CD4-positive, CD25-positive, alpha-beta regulatory T cell (primary cell): ENCODE measurements at regions not wholly inside any gene's neighbourhood (a gene's known extent, or its start where the extent isn't known, plus 50 kb on each side); places are given as distances from the start of the nearest gene placed in this dataset.

Experiments used
- ATAC-seq, 2 donors: fragments of 150-1000 bp; cut with Tn5 transposase; one replicate each; pipeline ENCODE4 v1.10.0; 2021; ENCODE audit warnings: low read depth in 2 of 2, moderate number of reproducible peaks in 2 of 2, moderate library complexity in 1 of 2
- DNase-seq, 3 donors: peaks; one replicate each; pipeline versions ENCODE4 v3.0.0 to v3.0.0-alpha.2; 2012 to 2022; ENCODE audit warnings: mixed read lengths in 1 of 3
- H3K27ac ChIP-seq: one replicate; pipeline ENCODE4 v1.7.0; 2013; ENCODE audit warnings: mild to moderate bottlenecking, low read length; ENCODE audit not compliant: insufficient read depth, poor library complexity, severe bottlenecking
- H3K27me3 ChIP-seq: one replicate; pipeline ENCODE4 v1.7.0; 2013; ENCODE audit warnings: low read length; ENCODE audit not compliant: control insufficient read depth, insufficient read depth
- H3K36me3 ChIP-seq: one replicate; pipeline ENCODE4 v1.7.0; 2013; ENCODE audit warnings: mild to moderate bottlenecking, low read length, moderate library complexity; ENCODE audit not compliant: control insufficient read depth, insufficient read depth
- H3K4me1 ChIP-seq: 2 replicates; pipeline ENCODE4 v1.7.0; 2013; ENCODE audit warnings: mild to moderate bottlenecking, low read length; ENCODE audit not compliant: insufficient read depth, control insufficient read depth, poor library complexity, severe bottlenecking
- H3K4me3 ChIP-seq: one replicate; pipeline ENCODE4 v1.7.0; 2013; ENCODE audit warnings: low read depth, mild to moderate bottlenecking, low read length, moderate library complexity
- H3K9me3 ChIP-seq, 2 experiments: 1 replicate in 1 of 2; 2 replicates in 1 of 2; pipeline ENCODE4 v1.7.0; 2013; ENCODE audit warnings: low read length in 2 of 2, mild to moderate bottlenecking in 1 of 2, moderate library complexity in 1 of 2; ENCODE audit not compliant: control insufficient read depth in 2 of 2
- H3K27ac Mint-ChIP-seq, 3 donors: one replicate each; pipeline ENCODE4 v1.8.0; 2020 to 2022; ENCODE audit warnings: mild to moderate bottlenecking in 3 of 3, mixed read lengths in 3 of 3, moderate library complexity in 2 of 3
- H3K27me3 Mint-ChIP-seq: one replicate; pipeline ENCODE4 v1.8.0; 2022; ENCODE audit warnings: mild to moderate bottlenecking, mixed read lengths
- H3K36me3 Mint-ChIP-seq: one replicate; pipeline ENCODE4 v1.8.0; 2020; ENCODE audit warnings: mixed read lengths
- H3K4me1 Mint-ChIP-seq, 4 donors: one replicate each; pipeline ENCODE4 v1.8.0; 2020 to 2022; ENCODE audit warnings: mixed read lengths in 4 of 4, mild to moderate bottlenecking in 1 of 4
- H3K4me3 Mint-ChIP-seq, 4 donors: one replicate each; pipeline ENCODE4 v1.8.0; 2020 to 2022; ENCODE audit warnings: mild to moderate bottlenecking in 4 of 4, mixed read lengths in 4 of 4, moderate library complexity in 3 of 4
- H3K9me3 Mint-ChIP-seq, 7 donors: one replicate each; pipeline ENCODE4 v1.8.0; 2020 to 2022; ENCODE audit warnings: mixed read lengths in 7 of 7, mild to moderate bottlenecking in 3 of 7, moderate library complexity in 2 of 7

DNA sequence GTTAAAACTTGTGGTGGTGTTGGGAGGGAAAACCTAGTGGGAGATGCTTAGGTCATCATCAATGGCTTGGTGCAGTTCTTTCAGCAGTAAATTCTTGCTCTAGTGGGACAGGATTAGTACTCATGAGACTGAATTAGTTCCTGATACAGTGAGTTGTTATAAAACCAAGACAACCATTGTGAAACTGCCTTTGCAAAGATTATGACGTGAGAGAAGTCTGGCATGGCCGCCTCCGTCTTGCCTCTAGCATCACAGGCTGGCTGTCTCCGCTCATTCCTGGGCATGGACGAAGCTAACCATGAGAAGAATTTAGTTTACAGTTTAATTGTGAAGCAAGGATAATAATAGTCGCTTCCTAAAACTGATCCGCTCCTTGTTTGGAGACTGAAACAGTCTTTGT lies 186.4 kb downstream of the KIF20B start:
- Histone ChIP-seq H3K36me3 (no peaks in the 10 kb centered on the region), H3K4me3 (no peak overlapping the region), H3K27me3 (peaks cover 11% of the 10 kb centered on the region), H3K4me1 (no peaks in the 10 kb centered on the region), H3K9me3 (no peaks in the 10 kb centered on the region), H3K27ac (no peak overlapping the region)
- Mint-ChIP-seq H3K4me1 (no peaks in the 10 kb centered on the region), H3K9me3 (no peaks in the 10 kb centered on the region), H3K4me3 (no peak overlapping the region), H3K27me3 (peaks cover 13% of the 10 kb centered on the region), H3K36me3 (no peaks in the 10 kb centered on the region), H3K27ac (no peak overlapping the region)
- ATAC-seq (peak in 1 of 2 donors; percentile 38), DNase-seq (no peak)

DNA sequence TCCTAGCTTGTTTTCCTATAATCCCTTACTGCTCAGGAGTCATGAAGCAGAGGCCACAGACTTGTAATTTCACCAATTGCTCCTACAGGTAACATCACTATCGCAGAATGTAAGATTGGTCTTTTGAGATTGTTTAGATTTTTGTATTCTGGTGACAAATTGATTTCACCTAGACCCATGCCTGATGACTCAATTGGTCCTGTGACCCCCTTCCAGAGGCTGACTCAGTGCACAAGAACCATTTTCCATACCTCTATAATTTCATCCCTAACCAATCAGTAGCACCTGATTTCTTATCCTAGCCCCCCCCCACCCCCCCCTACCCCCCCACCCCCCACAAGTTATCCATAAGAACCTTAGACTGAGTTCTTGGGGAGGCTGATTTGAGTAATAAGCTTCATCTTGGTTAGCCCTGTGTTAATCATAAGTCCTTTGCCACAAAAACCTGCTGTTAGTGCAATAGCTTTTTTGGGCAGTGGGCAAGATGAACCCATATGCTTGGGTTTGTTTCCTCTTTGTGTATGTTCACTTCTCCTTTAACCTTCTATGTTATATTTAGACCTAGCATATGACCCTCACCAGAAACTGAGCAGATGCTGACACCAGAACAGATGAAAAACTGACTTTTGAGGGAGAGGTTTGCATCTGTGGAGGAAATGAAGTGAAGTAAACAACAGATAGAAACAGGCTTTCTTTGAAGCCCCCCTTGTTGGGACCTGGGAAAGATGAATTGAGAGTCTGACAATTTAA lies 187.1 kb downstream of the KIF20B start:
- H3K36me3 ChIP-seq: no peaks in the 10 kb centered on the region
- no peaks in the 10 kb centered on the region for H3K4me1 ChIP-seq
- Mint-ChIP-seq H3K9me3 (peaks cover 0 to 2% (median 0%) of the 10 kb centered on the region in 7 donors), H3K4me3 (no peak overlapping the region), H3K36me3 (no peaks in the 10 kb centered on the region), H3K27ac (no peak overlapping the region), H3K27me3 (peaks cover 8% of the 10 kb centered on the region), H3K4me1 (no peaks in the 10 kb centered on the region)
- H3K9me3 ChIP-seq: no peaks in the 10 kb centered on the region
- H3K27me3 ChIP-seq: peaks cover 8% of the 10 kb centered on the region
- no peak overlapping the region for H3K4me3 ChIP-seq
- DNase-seq (no peak), ATAC-seq (peak in 1 of 2 donors; percentile 26)
- H3K27ac ChIP-seq: no peak overlapping the region

DNA sequence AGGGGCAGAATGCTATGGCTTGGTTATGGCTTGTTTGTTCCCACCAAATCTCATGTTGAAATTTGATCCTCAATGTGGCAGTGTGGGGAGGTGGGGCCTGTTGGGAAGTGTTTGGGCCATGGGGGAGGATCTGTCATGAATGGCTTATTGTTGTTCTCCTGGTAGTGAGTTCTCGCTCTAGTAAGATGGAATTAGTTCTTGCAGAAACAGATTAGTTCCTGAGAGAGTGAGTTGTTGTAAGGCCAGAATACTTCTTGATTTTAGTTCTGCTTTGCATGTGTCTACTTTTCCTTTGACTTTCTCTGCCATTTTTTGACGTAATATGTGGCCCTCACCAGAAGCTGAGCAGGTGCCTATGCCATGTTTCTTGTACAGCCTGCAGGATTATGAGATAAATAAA lies 188.2 kb downstream of the KIF20B start:
- Histone ChIP-seq H3K4me3 (no peak overlapping the region), H3K27ac (no peak overlapping the region), H3K27me3 (peaks cover 5% of the 10 kb centered on the region), H3K36me3 (no peaks in the 10 kb centered on the region), H3K9me3 (no peaks in the 10 kb centered on the region), H3K4me1 (no peaks in the 10 kb centered on the region)
- Mint-ChIP-seq H3K36me3 (no peaks in the 10 kb centered on the region), H3K27me3 (peaks cover 13% of the 10 kb centered on the region), H3K9me3 (peaks cover 0 to 4% (median 0%) of the 10 kb centered on the region in 7 donors), H3K4me3 (no peak overlapping the region), H3K27ac (no peak overlapping the region), H3K4me1 (no peaks in the 10 kb centered on the region)
- ATAC-seq (no peak), DNase-seq (no peak)

DNA sequence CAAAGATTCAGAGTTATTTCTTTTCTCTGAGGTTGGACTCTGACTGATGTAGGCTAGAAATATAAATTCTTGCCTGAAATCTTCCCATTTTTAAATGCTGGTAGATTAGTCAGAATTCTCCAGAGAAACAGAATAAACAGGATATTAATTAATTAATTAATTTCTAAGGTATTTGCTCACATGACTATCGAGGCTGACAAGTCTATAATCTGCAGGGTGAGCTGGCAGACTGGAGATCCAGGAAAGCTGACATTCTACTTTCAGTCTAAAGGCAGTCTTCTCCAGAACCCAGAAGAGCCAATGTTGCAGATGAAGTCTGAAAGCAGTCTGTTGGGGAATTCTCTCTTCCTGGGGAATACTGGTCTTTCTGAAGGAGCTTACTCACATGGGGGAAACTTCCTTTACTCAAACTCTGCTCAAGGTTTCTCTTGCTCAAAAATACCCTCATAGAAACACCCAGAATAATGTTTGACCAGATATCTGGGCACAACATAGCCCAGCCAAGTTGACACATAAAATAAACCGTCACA lies 189.7 kb downstream of the KIF20B start:
- Histone ChIP-seq H3K4me3 (no peak overlapping the region), H3K27me3 (peaks cover 5% of the 10 kb centered on the region), H3K4me1 (no peaks in the 10 kb centered on the region), H3K36me3 (no peaks in the 10 kb centered on the region), H3K27ac (no peak overlapping the region), H3K9me3 (no peaks in the 10 kb centered on the region)
- Mint-ChIP-seq H3K4me1 (no peaks in the 10 kb centered on the region), H3K4me3 (no peak overlapping the region), H3K27ac (peak overlapping the region in 1 of 3 donors; percentile 60), H3K27me3 (peaks cover 13% of the 10 kb centered on the region), H3K36me3 (no peaks in the 10 kb centered on the region), H3K9me3 (peaks cover 0 to 4% (median under 1%) of the 10 kb centered on the region in 7 donors)
- ATAC-seq: no peak
- no peak for DNase-seq

DNA sequence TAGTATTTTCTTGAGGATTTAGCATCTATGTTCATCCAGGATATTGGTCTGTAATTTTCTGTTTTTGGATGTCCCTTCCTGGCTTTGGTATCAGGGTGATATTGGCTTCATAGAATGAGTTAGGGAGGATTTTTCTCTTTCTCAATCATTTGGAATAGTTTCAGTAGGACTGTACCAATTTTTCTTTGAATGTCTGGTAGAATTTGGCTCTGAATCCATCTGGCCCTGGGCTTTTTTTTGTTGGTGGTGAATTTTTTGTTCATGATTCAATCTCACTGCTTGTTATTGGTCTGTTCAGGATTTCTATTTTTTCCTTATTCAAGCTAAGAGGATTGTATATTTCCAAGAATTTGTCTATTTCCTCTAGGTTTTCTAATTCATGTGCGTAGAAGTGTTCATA lies 192.7 kb downstream of the KIF20B start:
- no peak overlapping the region for H3K4me3 ChIP-seq
- no peaks in the 10 kb centered on the region for H3K36me3 Mint-ChIP-seq
- H3K36me3 ChIP-seq: no peaks in the 10 kb centered on the region
- peaks cover 0 to 4% (median 3%) of the 10 kb centered on the region in 7 donors for H3K9me3 Mint-ChIP-seq
- H3K4me1 ChIP-seq: no peaks in the 10 kb centered on the region
- no peak for DNase-seq
- peaks cover 10% of the 10 kb centered on the region for H3K27me3 Mint-ChIP-seq
- H3K27ac Mint-ChIP-seq: no peak overlapping the region
- H3K27ac ChIP-seq: no peak overlapping the region
- no peak overlapping the region for H3K4me3 Mint-ChIP-seq
- H3K9me3 ChIP-seq: no peaks in the 10 kb centered on the region
- H3K4me1 Mint-ChIP-seq: no peaks in the 10 kb centered on the region
- H3K27me3 ChIP-seq: peaks cover 5% of the 10 kb centered on the region
- ATAC-seq: no peak

DNA sequence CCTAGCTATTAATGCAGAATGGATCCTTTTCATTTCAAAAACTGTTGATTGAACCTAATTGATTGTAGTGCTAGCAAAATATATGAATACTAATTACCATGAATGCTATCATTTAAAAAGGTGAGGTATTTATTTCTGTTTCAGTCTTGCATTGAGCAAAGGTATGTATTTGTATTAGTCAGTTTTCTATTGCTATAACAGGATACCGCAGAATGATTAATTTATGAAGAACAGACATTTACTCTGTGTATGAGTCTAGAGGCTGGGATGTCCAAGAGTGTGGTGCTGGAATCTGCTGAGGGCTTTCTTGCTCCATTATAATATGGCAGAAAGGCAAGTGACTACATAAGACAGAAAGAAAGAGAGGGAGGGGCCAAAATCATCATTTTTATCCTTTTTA lies 199.2 kb downstream of the KIF20B start:
- no peak overlapping the region for H3K4me3 ChIP-seq
- no peaks in the 10 kb centered on the region for H3K4me1 ChIP-seq
- peaks cover 5% of the 10 kb centered on the region for H3K27me3 ChIP-seq
- no peaks in the 10 kb centered on the region for H3K4me1 Mint-ChIP-seq
- H3K4me3 Mint-ChIP-seq: no peak overlapping the region
- no peaks in the 10 kb centered on the region for H3K9me3 ChIP-seq
- H3K27ac ChIP-seq: no peak overlapping the region
- DNase-seq: no peak
- H3K27me3 Mint-ChIP-seq: peaks cover 15% of the 10 kb centered on the region
- H3K36me3 ChIP-seq: no peaks in the 10 kb centered on the region
- no peak for ATAC-seq
- H3K27ac Mint-ChIP-seq: no peak overlapping the region
- no peaks in the 10 kb centered on the region for H3K36me3 Mint-ChIP-seq
- peaks cover 0 to 6% (median 2%) of the 10 kb centered on the region in 7 donors for H3K9me3 Mint-ChIP-seq

DNA sequence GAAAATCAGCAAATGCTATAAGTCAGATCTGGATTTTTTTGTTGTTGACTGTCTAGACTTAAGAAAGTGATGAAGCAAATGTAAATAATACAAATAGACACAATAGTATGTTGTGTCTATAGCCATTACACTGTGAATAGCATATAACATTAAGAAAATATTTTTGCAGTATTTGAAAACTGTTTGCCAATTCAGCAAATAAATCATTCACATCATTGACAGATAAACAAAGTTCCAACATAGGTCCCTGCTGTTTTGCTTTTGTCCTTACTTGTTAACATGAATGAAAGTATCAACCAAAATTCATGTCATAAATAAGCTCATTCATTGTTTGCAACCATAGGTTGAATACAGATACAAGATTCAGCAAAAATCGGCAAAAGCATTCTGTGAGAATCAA lies 200.5 kb downstream of the KIF20B start:
- Histone ChIP-seq H3K4me1 (no peaks in the 10 kb centered on the region), H3K27me3 (peaks cover 2% of the 10 kb centered on the region), H3K36me3 (no peaks in the 10 kb centered on the region), H3K27ac (no peak overlapping the region), H3K9me3 (no peaks in the 10 kb centered on the region), H3K4me3 (no peak overlapping the region)
- no peak for ATAC-seq
- DNase-seq: no peak
- Mint-ChIP-seq H3K27me3 (peaks cover 15% of the 10 kb centered on the region), H3K27ac (no peak overlapping the region), H3K9me3 (peaks cover 0 to 7% (median 2%) of the 10 kb centered on the region in 7 donors), H3K36me3 (no peaks in the 10 kb centered on the region), H3K4me3 (no peak overlapping the region), H3K4me1 (no peaks in the 10 kb centered on the region)

DNA sequence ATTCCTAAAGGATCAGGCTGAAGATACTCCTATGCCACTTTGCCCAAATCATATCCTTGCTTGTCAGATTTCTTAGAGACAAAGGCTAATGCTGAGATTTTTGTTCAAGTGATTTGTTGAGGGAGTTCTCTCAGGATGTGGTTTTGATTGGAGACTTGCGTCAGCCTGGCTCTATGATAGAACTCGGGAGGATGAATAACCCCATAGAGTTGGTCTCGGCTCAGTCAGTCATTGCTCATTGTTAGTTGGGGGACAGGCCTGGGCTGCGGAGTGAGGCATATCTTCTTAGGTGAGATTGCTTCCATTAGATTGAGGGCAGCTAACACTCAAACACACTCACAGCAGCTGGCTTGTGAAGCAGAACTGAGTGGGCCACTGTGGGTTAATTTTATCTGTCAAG lies 203.4 kb downstream of the KIF20B start:
- Histone ChIP-seq H3K36me3 (no peaks in the 10 kb centered on the region), H3K27me3 (peaks cover 2% of the 10 kb centered on the region), H3K4me1 (no peaks in the 10 kb centered on the region), H3K27ac (no peak overlapping the region), H3K9me3 (no peaks in the 10 kb centered on the region), H3K4me3 (no peak overlapping the region)
- Mint-ChIP-seq H3K4me3 (no peak overlapping the region), H3K36me3 (no peaks in the 10 kb centered on the region), H3K4me1 (no peaks in the 10 kb centered on the region), H3K27me3 (peaks cover 10% of the 10 kb centered on the region), H3K27ac (no peak overlapping the region), H3K9me3 (peaks cover 0 to 3% (median under 1%) of the 10 kb centered on the region in 7 donors)
- ATAC-seq (no peak), DNase-seq (no peak)
